GM19239 (cell line): ENCODE measurements at regions not wholly inside any gene's neighbourhood (a gene's known extent, or its start where the extent isn't known, plus 50 kb on each side); places are given as distances from the start of the nearest gene placed in this dataset.

ENCODE experiments used
- DNase-seq: peaks from one replicate; pipeline ENCODE4 v3.0.0; 2011; ENCODE audit warnings: low spot score; ENCODE audit not compliant: insufficient read length
- FAIRE-seq: peaks from 2 replicates; lab custom pipeline; 2011; peaks lifted over from hg19 to GRCh38; lab: Jason Lieb, UNC

DNA sequence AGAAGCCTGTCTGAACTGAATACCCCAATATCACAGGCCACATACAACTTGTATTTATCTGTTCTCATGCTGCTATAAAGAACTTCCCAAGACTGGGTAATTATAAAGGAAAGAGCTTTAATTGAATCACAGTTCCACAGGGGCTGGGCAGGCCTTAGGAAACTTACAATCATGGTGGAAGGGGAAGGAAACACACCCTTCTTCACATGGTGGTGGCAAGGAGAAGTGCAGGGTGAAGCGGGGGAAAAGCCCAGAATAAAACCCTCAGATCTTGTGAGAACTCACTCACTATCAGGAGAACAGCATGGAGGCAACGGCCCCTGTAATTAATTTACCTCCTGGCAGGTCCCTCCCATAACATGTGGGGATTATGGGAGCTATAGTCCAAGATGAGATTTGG is 50.3 kb upstream of the FNDC1 start:
- FAIRE-seq (no peak), DNase-seq (no peak)

DNA sequence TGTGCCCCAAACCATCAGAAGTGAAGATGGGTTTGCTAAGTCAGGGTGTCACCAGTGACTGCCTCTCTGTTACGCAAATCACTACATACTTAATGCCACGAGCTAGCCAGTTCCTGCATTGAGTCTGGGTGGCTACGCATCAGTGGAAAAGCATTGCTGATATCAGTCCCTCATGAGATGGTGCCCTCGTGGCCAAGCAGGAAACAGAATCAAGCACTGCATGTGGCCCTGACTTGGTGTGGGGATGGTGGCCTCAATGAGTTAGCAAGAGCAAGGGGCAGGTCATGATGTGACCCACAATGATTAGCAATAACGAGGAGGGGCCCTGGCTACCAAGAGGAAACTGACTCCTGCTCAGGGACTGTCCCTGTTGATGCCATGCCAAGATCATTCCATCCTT is 51.6 kb upstream of the FNDC1 start:
- FAIRE-seq (no peak), DNase-seq (no peak)

DNA sequence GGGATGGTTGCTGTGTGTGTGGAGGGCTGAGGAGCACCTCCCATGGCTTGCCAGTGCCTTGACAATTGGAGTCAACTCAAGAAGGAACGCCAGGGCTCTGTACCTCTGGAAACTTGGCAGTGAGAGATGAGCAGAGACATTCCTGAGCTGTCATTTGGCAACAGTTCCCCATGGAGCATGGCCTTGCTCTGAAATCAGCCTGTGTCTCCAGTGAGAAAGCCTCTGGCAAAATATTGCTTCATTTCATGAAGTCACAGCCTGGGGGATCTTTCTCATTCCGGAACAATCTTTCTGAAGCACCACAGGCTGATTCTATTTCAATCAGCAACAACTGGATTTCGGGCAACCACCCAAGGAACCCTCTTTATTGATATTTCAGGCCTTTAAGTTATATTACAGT is 52.2 kb upstream of the FNDC1 start:
- FAIRE-seq (no peak), DNase-seq (no peak)

DNA sequence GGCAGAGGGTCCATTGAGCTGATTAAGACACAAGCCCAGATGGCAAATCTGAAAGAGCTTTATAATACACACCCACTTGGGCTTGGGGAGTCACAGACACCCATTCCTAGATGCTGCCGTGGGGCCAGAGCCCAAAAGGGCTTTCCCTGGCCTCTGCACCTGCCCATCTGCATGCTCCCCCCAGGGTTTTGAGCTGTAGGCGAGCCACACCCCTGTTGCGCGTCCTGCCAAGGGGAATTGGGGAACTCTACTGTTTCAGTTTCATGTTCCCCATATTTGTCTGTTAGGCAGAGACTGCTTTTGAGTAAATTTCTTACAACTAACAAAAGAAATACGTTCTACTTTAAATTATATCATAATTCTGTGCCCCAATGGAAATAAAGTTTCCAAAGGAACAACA is 52.9 kb upstream of the FNDC1 start:
- DNase-seq: no peak
- FAIRE-seq: no peak

DNA sequence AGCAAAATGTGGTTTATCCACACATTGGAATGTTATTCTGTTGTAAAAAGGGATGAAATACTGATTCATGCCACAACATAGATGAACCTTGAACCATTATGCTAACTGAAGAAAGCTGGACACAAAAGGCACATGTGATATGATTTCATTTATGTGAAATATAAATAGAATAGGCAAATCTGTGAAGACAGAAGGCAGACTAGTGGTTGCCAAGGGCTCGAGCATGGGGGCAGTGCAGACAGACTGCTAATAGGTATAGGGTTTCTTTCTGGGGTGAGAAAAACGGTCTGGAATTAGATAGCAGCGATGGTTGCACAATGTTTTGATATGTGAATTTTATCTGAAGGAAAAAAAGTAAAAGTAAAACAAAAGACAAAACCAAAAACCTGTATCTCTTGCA is 54.6 kb upstream of the FNDC1 start:
- DNase-seq (no peak), FAIRE-seq (no peak)

DNA sequence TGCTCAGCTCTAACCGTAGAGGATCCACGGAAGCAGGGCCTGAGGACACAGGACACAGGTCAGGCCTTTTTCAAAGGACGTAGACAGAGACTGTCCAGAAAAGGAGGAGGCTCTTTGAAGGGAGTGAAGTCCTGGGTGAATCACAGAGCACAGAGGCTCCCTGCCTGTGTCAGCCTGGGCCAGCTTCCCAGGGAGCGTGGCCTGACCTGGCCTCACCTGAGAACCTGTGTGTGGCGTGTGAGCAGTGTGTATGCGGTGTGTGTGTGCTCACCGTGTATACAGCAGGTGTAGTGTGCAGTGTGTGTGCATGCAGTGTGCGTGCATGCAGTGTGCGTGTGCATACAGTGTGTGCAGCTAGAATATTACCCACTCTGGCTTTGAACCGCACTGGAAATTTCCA is 56.0 kb upstream of the FNDC1 start:
- FAIRE-seq (no peak), DNase-seq (no peak)

DNA sequence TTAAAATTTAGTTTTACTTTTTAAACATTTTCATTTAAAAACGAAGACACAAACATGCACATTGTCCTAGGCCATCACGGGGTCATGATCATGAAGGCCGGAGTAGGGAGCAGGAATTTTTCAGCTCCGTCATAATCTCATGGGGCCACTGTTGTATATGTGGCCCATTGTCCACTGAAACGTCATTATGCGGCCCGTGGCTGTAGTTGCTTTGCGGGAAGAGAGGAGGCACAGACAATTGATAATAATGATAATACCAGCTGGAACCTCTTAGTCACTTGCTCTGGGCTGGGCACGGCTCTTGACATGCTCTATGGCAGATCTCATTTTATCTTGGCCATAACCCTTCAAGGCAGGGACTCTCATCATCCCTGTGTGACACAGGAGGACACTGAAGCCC is 56.5 kb upstream of the FNDC1 start:
- FAIRE-seq: no peak
- no peak for DNase-seq

DNA sequence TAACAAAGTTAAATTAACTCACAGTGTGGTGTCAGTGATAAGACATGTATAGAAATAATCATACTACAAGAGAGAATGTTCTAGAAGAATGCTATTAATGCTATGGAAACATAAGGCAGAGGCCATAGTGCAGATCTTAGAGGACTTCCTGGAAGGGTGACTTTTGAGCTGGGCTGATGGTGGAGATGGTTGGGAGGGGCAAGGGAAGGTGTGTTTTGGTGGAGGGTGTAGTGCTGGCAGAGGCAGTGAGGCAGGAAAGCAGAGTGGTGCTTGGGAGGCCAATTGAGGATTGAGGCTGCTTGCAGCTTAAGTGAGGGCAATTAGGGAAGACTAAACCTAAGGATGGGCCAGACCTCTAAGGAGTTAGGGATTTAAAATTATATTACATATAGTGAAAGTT is 58.5 kb upstream of the FNDC1 start:
- no peak for DNase-seq
- FAIRE-seq: no peak

DNA sequence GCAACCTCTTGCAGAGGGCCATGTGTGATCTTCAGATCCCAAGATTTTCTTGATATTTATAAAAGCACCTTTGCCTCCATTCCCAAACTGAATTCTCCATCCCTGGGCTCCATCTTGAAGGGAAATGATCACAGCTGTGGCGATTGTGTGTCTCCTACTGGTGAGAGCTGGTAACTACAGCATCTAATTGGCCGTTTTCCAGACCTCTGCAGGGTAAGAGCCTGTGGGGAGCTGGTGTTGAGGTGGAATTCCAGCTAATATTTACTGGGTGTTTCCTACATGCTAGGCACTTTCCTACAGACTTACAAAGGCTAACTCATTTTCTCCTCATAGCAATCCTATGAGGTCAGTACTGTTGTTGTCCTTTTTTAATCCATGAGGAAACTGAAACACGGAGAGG is 59.2 kb upstream of the FNDC1 start:
- DNase-seq: no peak
- FAIRE-seq: peak; percentile 84

DNA sequence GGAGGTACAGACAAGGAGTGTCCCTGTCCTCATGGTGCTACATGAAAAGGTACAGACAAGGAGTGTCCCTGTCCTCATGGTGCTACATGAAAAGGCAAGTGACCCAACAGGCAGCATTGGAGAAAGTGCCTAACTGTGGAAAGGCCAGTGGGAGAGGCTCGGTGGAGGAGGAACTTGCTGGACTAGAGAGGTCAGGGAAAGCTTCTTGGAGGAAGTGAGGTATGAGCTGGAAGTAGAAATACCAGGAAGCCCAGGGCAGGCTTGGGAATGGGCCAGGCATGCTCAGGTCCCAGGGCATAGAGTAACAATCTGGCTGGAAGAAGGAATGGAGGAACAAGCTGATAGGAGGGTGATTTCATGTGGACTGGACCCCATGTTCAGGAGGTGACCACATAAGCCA is 59.8 kb upstream of the FNDC1 start:
- FAIRE-seq (no peak), DNase-seq (no peak)

DNA sequence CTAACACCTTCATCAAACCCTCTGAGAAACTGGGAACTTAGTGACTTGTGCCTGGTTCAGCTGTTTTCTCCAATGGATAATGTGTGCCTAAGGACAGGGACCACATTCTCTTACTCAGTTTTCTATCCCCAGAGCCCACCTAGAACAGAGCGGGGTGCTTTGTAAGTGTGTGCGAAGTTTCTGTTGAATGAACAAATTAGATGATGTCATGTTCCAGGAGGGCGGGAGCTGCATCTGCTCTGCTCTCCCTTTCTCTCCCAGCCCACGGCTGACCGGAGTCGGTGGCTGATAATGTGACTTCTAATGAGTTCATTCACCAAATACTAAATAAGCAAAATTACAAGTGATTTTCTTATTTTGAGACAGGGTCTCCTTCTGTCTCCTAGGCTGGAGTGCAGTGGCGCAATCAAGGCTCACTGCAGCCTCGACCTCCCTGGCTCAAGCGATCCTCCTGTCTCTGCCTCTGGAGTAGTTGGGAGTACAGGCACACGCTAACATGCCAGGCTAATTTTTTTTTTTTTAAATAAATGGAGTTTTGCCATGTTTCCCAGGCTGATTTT is 60.7 kb upstream of the FNDC1 start:
- FAIRE-seq (no peak), DNase-seq (no peak)

DNA sequence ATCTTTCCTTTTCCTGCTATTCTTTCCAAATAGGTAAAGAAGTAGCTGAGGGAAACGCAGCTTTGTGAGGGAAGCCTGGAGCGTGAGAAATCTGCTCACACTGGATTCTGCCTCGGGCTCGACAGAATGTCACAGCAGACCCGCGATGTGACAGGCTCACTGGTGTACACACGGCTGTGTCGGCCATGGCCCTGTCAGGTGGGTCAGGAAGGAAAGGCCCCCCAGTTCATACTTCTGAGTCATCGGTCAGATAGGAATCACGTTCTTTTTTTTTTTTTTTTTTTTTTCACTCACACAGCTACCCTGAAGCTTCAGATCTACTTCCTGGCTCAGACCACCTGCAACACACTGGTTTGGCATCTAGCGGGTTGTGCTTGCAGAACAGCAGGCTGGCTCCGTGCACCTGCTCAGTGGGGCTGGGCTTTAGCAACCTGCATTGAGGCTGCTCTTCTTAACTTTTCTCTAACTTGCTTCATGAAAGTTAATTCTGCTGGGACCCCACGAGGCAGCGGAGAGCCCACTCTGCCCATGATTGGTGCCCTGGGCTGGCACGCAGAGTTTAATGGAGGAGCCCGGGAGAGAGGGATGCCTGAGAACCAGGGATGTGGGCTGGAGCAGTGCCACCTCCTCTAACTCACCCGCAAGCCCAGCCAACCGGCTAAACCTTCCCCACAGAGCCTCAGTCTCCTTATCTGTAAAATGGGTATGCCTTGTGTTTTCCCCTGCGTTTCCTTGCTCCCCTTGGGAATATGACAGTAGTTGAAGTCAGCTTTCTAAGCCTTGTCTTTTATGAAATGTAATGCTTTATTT is 61.5 kb upstream of the FNDC1 start:
- DNase-seq: no peak

DNA sequence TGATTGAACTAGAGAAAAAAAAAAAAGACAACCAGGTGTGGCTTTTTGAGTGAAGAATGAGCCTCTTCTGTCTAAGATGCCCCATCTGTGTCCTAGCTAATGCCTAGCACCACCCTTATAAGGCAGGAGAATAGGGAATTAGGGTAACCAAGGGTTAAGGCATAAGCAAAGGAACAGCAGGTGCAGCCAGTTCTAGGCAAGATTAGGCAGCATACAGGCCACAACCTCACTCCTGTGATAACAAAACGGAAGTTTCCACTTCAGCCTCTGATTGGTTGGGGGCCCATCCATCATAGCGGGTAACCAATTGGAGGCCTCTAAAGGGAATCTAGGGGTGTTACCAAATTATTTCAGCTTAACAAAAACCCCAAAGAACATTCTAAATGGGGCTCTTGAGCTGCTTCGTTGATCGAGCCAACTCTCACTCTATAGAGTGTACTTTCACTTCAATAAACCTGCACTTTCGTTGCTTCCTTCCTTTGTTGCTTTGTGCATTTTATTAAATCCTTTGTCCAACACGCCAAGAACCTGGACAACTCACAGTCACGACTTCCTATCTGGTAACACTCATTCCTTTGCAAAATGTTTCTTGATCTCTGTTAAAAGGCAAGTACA is 61.9 kb upstream of the TAGAP start:
- DNase-seq (peak; percentile 34), FAIRE-seq (peak; percentile 99)

More for the DNA sequence above, 61.5 kb upstream of the FNDC1 start:
- peak; percentile 48 for FAIRE-seq

DNA sequence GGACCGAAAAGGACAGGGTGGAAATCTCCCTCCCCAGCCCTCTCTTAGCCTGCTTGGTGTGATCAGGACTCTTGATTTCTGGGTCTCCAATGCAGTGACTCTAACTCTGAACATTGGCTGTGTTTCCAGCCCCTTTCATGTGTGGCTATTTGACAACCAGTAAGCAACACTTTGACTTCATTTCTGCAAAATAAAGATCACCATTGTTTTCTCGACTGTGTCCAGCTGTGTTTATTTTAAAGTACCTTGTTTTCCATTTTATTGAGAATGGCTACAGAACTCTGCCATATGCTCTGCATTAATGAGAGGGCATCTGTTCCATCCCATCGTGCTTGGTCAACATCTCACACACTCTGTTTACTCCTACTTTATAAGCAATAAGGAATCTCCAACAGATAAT is 60.9 kb upstream of the TAGAP start:
- FAIRE-seq: peak; percentile 49
- no peak for DNase-seq

DNA sequence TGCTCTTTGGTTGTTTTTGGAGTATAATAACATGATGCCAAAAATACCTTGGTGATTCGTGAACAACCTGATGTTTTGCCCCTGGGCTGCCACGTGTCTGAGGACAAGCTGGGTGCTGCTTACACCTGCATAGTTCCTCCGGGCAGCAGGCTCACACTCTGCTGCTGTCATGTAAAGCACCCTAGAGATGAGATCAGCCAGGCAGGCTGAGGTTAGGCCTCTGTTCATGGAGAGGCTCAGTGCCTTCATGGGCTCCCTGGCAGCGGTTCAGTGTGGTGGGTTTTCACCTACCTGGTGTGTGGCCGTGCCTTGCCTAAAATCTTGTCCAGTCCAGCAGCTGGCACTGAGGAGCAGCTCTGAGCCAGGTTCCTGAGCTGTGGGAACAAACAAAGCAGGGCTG is 60.1 kb upstream of the TAGAP start:
- DNase-seq: no peak
- FAIRE-seq: peak; percentile 33

DNA sequence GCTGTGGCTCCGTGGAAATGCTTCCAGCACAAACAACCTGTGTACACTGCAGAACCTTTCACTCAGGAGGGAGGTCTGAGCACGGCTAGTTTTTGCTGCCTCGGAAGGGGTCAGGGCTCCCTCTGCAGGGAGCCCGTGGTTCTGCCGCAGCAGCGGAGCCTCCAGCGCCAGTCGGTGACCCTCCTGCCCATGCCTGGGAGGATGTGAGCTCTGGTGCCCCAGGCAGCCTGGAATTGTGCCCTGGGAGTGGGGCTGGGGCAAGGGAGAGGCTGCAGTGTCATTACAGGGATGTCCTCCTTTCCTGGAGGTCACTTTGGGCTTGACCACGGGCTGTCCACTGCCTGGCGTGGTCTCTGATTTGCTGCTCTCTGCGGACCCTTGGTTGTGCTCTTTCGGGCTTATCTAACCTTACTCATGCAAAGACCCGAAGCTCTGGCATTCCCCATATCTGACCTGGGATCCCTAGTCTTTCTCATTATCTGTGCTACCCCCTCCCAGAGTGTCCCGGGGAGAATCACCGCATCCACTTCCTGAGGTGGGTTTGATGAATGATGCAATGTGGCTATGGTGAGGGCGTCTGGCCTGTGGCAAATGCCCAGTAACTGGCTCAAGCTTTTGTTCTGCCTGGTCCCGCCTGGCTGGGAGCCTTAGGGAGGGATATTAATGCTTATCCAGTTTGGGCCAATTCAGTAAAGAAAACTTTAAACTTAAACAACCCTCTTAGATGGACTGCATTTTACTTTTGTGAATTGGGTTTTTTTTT is 59.6 kb upstream of the TAGAP start:
- peak; percentile 45 for DNase-seq
- peak; percentile 66 for FAIRE-seq

DNA sequence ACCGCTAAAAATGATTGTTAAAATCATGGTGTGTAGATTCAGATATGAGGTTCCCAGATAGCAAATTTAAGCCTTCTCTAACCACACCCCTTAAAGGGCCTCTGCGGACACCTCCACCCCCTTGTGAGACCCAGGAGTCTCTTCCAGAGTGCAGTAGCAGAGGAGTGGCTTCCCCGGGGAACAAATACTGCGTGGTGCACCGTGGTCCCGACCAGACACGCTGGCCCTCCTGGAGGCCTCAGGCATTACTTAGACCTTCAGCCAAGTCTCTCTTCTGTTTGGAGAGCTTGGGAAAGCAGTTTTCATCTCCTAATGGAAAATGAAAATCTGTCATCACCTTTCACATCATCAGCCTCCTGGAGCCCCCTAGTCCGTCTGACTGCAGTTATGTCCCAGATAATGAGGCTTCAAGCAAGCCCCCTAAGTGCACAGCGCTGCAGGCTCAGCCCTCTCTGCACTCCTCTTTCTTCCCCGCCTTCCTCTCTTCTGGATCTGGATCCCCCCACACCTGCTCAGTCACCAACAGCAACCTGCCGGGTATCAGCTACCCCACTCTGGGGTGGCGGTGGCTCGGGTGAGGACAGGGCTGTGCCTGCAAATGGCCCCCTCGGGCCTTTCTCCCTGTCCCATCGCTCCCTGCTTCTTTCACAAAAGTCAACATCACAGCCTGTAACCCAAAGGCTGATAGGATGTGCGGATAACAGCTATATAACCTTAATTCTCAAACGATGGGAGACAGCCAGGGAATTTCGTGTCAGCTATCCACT is 58.8 kb upstream of the TAGAP start:
- FAIRE-seq: no peak
- no peak for DNase-seq

DNA sequence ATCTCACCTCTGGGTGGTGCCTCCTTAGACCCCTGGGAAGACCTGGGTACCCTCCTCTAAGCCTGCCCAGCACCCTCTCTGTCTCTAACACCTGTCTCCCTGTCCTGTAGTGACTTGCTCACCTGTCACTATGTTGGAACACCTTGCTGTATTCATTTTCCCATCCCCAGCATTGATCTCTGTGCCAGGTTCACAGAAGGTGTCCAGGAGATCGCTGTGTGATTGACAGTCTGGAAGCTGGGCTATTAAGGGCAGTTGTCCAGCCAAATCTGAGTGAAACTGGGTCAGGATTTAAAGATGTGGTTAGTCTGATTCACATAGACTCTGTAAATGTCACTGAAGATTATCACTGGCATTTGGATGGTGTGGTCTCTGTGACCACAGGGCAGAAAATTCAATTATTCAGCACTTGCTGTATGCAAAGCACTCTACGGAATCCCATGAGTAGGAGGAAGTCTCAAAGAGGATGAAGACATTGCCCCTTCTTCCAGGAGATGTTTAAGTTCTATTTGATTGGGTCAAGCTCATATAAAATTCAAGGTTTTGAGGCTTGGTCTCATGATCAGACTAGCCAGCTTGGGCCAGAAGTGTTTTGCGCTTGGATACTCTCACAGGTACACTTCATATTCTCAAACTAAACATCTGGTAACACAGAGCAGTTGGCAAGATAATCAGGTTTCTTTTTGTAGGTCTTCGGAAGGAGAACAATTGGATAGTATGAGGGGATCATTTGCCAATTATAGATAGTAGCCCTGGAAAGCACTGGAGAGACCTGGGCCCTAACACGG is 57.8 kb upstream of the TAGAP start:
- FAIRE-seq: no peak
- DNase-seq: no peak

DNA sequence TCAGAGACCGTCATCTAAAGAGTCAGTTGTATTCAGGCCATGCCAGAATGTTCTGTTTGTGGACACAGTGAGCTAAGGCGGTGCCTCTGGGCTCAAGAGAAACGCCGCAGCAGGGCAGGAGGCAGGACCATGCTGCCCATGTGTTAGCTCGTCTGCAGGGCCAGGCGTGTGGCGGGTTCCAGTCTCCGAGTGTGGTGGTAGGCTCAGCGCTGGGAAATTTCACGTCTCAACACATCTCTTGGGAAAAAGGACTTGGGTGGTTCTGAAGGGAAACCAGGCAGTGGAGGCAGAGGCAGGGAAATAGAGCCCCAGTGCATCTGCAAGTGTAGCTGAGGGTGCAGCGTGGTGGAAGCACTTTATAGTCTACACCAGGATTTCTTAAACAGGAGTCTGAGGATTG is 56.9 kb upstream of the TAGAP start:
- FAIRE-seq: no peak
- no peak for DNase-seq
